Osteocyte (in vitro differentiated cells): ENCODE measurements at regions not wholly inside any gene's neighbourhood (a gene's known extent, or its start where the extent isn't known, plus 50 kb on each side); places are given as distances from the start of the nearest gene placed in this dataset.

ENCODE experiments used
- DNase-seq: peaks from one replicate; pipeline ENCODE4 v3.0.0; 2021; ENCODE audit warnings: mixed read lengths; ENCODE audit not compliant: unreplicated experiment; ENCODE audit errors: extremely low spot score
- H3K27ac Mint-ChIP-seq: one replicate; pipeline ENCODE4 v1.8.0; 2021; ENCODE audit warnings: mild to moderate bottlenecking, mixed read lengths; ENCODE audit not compliant: unreplicated experiment
- H3K27me3 Mint-ChIP-seq: one replicate; pipeline ENCODE4 v1.8.0; 2021; ENCODE audit warnings: mixed read lengths; ENCODE audit not compliant: unreplicated experiment
- H3K36me3 Mint-ChIP-seq: one replicate; pipeline ENCODE4 v1.8.0; 2021; ENCODE audit warnings: mixed read lengths; ENCODE audit not compliant: unreplicated experiment
- H3K4me1 Mint-ChIP-seq: one replicate; pipeline ENCODE4 v1.8.0; 2021; ENCODE audit warnings: mixed read lengths; ENCODE audit not compliant: unreplicated experiment
- H3K4me3 Mint-ChIP-seq: one replicate; pipeline ENCODE4 v1.8.0; 2021; ENCODE audit warnings: mild to moderate bottlenecking, moderate library complexity, mixed read lengths; ENCODE audit not compliant: unreplicated experiment
- H3K9me3 Mint-ChIP-seq: one replicate; pipeline ENCODE4 v1.8.0; 2021; ENCODE audit warnings: mixed read lengths; ENCODE audit not compliant: unreplicated experiment
- TF ChIP-seq, protein P1 (sequence below): fragments of 200-600 bp; sonication (generic); IDR thresholded peaks from 2 replicates; pipeline ENCODE4 v1.5.0; 2021; ENCODE audit warnings: antibody characterized with exemption, mild to moderate bottlenecking, moderate library complexity

DNA sequence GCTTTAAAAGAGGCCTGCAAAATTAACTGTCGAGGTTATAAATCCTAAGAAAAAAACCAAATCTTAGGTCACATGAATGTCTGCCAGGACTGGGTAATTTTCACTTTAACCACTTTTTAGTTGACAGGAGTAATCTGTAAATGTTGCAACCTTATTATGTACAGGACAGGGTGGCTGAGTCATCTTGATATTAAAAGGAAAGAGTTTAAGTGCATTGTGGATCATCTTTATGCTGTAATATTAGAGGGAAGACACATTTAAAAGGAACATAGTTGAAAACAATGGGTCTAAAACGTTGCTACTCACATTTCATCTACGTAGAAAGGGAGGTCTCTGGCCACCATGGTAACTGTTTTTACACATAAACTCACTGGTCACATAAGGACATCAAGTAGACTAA lies 115.5 kb downstream of the LSMEM1 start:
- Mint-ChIP-seq H3K4me1 (peaks cover 4% of the 10 kb centered on the region), H3K27me3 (peaks cover 29% of the 10 kb centered on the region), H3K27ac (no peak overlapping the region), H3K9me3 (no peaks in the 10 kb centered on the region), H3K4me3 (no peak overlapping the region), H3K36me3 (no peaks in the 10 kb centered on the region)
- TF ChIP-seq, protein P1, sequence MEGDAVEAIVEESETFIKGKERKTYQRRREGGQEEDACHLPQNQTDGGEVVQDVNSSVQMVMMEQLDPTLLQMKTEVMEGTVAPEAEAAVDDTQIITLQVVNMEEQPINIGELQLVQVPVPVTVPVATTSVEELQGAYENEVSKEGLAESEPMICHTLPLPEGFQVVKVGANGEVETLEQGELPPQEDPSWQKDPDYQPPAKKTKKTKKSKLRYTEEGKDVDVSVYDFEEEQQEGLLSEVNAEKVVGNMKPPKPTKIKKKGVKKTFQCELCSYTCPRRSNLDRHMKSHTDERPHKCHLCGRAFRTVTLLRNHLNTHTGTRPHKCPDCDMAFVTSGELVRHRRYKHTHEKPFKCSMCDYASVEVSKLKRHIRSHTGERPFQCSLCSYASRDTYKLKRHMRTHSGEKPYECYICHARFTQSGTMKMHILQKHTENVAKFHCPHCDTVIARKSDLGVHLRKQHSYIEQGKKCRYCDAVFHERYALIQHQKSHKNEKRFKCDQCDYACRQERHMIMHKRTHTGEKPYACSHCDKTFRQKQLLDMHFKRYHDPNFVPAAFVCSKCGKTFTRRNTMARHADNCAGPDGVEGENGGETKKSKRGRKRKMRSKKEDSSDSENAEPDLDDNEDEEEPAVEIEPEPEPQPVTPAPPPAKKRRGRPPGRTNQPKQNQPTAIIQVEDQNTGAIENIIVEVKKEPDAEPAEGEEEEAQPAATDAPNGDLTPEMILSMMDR = no peak
- no peak for DNase-seq

DNA sequence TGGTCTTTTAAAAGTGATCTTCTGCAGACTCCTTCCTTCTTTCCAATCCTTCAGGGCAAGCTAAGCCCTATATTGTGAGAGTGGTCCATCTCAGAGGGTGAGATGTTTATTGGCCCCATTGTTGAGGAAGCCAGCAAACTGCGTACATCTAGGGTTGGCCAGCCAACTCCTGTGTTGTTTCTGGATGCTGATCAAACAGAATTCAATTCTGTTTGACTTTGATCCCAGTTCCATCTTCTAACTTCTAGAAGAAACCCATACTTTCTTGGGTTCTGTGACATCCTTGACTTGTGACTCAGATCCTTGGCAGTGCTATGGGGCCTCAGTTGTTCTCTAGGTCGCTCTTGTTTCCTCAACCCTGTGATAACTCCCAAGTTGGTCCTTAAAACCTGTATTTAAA lies 116.2 kb downstream of the LSMEM1 start:
- DNase-seq = no peak
- H3K9me3 Mint-ChIP-seq = no peaks in the 10 kb centered on the region
- no peak overlapping the region for H3K4me3 Mint-ChIP-seq
- peaks cover 25% of the 10 kb centered on the region for H3K27me3 Mint-ChIP-seq
- H3K4me1 Mint-ChIP-seq = peaks cover 4% of the 10 kb centered on the region
- TF ChIP-seq, protein P1 = no peak
- H3K27ac Mint-ChIP-seq = no peak overlapping the region
- H3K36me3 Mint-ChIP-seq = no peaks in the 10 kb centered on the region

DNA sequence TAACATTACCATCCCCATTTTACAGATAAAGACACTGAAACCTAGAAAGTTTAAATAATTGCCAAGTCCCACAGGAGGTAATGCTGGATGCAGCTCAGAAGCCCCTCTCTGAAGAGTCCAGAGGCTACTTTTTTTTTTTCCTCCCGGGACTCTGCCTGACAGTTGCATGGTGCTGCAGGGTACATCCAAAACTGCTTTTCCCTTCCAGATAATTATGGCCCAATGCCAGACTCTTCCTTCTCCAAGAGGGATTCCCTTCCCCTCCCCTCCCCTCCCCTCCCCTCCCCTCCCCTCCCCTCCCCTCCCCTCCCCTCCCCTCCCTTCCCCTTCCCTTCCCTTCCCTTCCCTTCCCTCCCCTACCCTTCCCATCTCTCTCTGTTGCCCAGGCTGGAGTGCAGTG lies 122.9 kb downstream of the LSMEM1 start:
- Mint-ChIP-seq H3K27ac (no peak overlapping the region), H3K9me3 (no peaks in the 10 kb centered on the region), H3K36me3 (no peaks in the 10 kb centered on the region), H3K4me1 (no peaks in the 10 kb centered on the region), H3K4me3 (no peak overlapping the region), H3K27me3 (peaks cover 37% of the 10 kb centered on the region)
- DNase-seq = no peak
- TF ChIP-seq, protein P1 = no peak

DNA sequence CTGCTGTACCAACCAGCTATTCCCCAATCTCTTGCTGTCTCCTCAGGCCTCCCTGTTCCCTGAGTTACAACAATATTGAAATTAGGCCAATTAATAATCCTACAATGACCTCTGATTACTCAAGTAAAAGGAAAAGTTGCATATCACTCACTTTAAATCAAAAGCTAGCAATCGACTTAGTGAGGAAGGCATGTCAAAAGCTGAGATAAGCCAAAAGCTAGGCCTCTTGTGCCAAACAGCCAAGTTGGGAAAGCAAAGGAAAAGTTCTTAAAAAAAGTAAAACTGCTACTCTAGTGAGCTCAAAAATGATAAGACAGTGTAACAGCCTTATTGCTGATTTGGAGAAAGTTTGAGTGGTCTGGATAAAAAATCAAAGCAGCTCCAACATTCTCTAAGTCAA lies 129.8 kb downstream of the LSMEM1 start:
- Mint-ChIP-seq H3K27ac (no peak overlapping the region), H3K9me3 (no peaks in the 10 kb centered on the region), H3K4me3 (no peak overlapping the region), H3K4me1 (no peaks in the 10 kb centered on the region), H3K36me3 (no peaks in the 10 kb centered on the region), H3K27me3 (peaks cover 30% of the 10 kb centered on the region)
- TF ChIP-seq, protein P1 = no peak
- no peak for DNase-seq

DNA sequence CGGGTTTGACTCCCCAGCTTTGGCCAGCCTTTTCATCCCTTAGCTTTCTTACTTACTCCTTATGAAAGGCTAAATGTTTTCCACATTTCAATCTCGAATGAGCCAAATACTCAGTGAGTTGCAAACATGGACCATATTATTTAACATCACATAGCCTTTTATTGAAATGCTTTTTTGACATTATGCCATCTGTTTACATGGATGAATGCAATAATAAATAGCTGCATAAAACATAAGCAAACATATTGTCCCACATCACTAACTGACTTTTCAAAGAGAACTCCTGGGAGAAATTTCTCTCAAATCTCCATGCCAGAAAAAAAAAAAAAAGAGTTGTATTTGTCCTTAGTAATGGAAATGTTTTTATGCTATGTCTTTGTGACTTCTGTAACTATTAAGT lies 134.9 kb downstream of the LSMEM1 start:
- TF ChIP-seq, protein P1 = no peak
- H3K9me3 Mint-ChIP-seq = no peaks in the 10 kb centered on the region
- no peaks in the 10 kb centered on the region for H3K36me3 Mint-ChIP-seq
- no peaks in the 10 kb centered on the region for H3K4me1 Mint-ChIP-seq
- H3K27me3 Mint-ChIP-seq = peaks cover 37% of the 10 kb centered on the region
- H3K27ac Mint-ChIP-seq = no peak overlapping the region
- DNase-seq = no peak
- H3K4me3 Mint-ChIP-seq = no peak overlapping the region
